ENCODE measurements at regions not wholly inside any gene's neighbourhood (a gene's known extent, or its start where the extent isn't known, plus 50 kb on each side); places are given as distances from the start of the nearest gene placed in this dataset.

GRCh38 chr4:138879757-138880156, 135.8 kb upstream of the NOCT start:
- TF ChIP-seq POLR2A (IDR thresholded peaks at IDR 0.05) (no peak), CTCF (IDR thresholded peaks at IDR 0.05) (no peak)

All from uterus (tissue), 2 donors.